Endothelial cell of umbilical vein (primary cell): ENCODE measurements at regions not wholly inside any gene's neighbourhood (a gene's known extent, or its start where the extent isn't known, plus 50 kb on each side); places are given as distances from the start of the nearest gene placed in this dataset.

Experiments
- BruUV-seq: library from RNA; stranded (reverse); fragments of 400-500 nt; replicated peaks from 2 replicates; lab custom pipeline; 2021; lab: Mats Ljungman, UMichigan
- CTCF ChIA-PET: fragments of 300-600, 350-600 bp; sonication (Branson Sonifier 250); formaldehyde crosslinking; loops from one replicate; lab custom pipeline; 2021; ENCODE audit warnings: antibody characterized with exemption, inconsistent platforms; lab: Charles Lee
- POLR2A ChIA-PET: fragments of 300-600, 350-600 bp; sonication (Branson Sonifier 250); formaldehyde crosslinking; loops from one replicate; lab custom pipeline; 2021; ENCODE audit warnings: antibody characterized with exemption, inconsistent platforms; lab: Charles Lee
- DNase-seq: peaks from one replicate; pipeline ENCODE4 v3.0.0-alpha.2; 2011; ENCODE audit warnings: low read depth, low spot score
- FAIRE-seq: peaks from 2 replicates; lab custom pipeline; 2011; peaks lifted over from hg19 to GRCh38; lab: Jason Lieb, UNC
- H2AFZ ChIP-seq: 2 replicates; pipeline ENCODE4 v1.6.0; 2012; ENCODE audit warnings: low read depth, low read length, control low read depth, inconsistent platforms
- H3K27ac ChIP-seq: 2 replicates; pipeline ENCODE4 v1.5.1; 2011; ENCODE audit warnings: low read depth, mild to moderate bottlenecking, control low read depth, low read length, moderate library complexity; ENCODE audit not compliant: insufficient read depth
- H3K27me3 ChIP-seq, 2 experiments: 2 replicates each; pipeline versions ENCODE4 v1.6.0 to v1.6.1; 2011; ENCODE audit warnings: low read length in 2 of 2, mixed read lengths in 1 of 2; ENCODE audit not compliant: control insufficient read depth in 2 of 2, insufficient read depth in 2 of 2
- H3K36me3 ChIP-seq, 2 experiments: 2 replicates in 1 of 2; 3 replicates in 1 of 2; pipeline ENCODE4 v1.5.1; 2011; ENCODE audit warnings: low read length in 2 of 2, mild to moderate bottlenecking in 1 of 2, moderate library complexity in 1 of 2; ENCODE audit not compliant: control insufficient read depth in 2 of 2, insufficient read depth in 2 of 2; ENCODE audit errors: extremely low read depth in 1 of 2
- H3K4me1 ChIP-seq: 3 replicates; pipeline ENCODE4 v1.5.1; 2011; ENCODE audit warnings: mild to moderate bottlenecking, low read length; ENCODE audit not compliant: control insufficient read depth, insufficient read depth; ENCODE audit errors: extremely low read depth
- H3K4me2 ChIP-seq: 2 replicates; pipeline ENCODE4 v1.6.1; 2011; ENCODE audit warnings: low read length, control low read depth, mixed read lengths; ENCODE audit not compliant: insufficient read depth
- H3K4me3 ChIP-seq, 3 experiments: fragments of 200-600 bp in 1 of 3; sonication (generic), shearing (Covaris generic) in 1 of 3; replicated peaks in 1 of 3; 2 replicates each; pipeline ENCODE4 v1.5.1; 2011 to 2016; ENCODE audit warnings: control low read depth in 3 of 3, low read length in 3 of 3, mild to moderate bottlenecking in 2 of 3, inconsistent platforms in 1 of 3, low read depth in 1 of 3, moderate library complexity in 1 of 3; ENCODE audit not compliant: insufficient read depth in 1 of 3
- H3K79me2 ChIP-seq: 2 replicates; pipeline ENCODE4 v1.6.0; 2012; ENCODE audit warnings: low read length, inconsistent platforms; ENCODE audit not compliant: control insufficient read depth, insufficient read depth
- H3K9ac ChIP-seq: replicated peaks from 2 replicates; pipeline ENCODE3; 2011; ENCODE audit warnings: low read length, control low read depth; ENCODE audit not compliant: insufficient read depth; ENCODE audit errors: extremely low read depth
- H3K9me1 ChIP-seq: replicated peaks from 3 replicates; pipeline ENCODE4 v1.6.0; 2011; ENCODE audit warnings: mild to moderate bottlenecking, low read length; ENCODE audit not compliant: control insufficient read depth, insufficient read depth; ENCODE audit errors: extremely low read depth
- H3K9me3 ChIP-seq: replicated peaks from 2 replicates; pipeline ENCODE4 v1.5.1; 2012; ENCODE audit warnings: low read length, inconsistent platforms; ENCODE audit not compliant: control insufficient read depth, insufficient read depth
- H4K20me1 ChIP-seq: replicated peaks from 2 replicates; pipeline ENCODE3; 2011; ENCODE audit warnings: mild to moderate bottlenecking, low read length; ENCODE audit not compliant: control insufficient read depth, insufficient read depth; ENCODE audit errors: extremely low read depth
- CTCF ChIP-seq, 2 donors: IDR thresholded peaks; 1 replicate in 1 of 2; 2 replicates in 1 of 2; pipeline ENCODE4 v1.5.1; 2011; ENCODE audit warnings: low read length in 2 of 2, mild to moderate bottlenecking in 2 of 2, moderate library complexity in 2 of 2, control low read depth in 1 of 2, inconsistent platforms in 1 of 2, low read depth in 1 of 2; ENCODE audit not compliant: insufficient read depth in 1 of 2; ENCODE audit errors: extremely low read depth in 1 of 2
- EZH2 ChIP-seq: IDR thresholded peaks from 2 replicates; pipeline ENCODE4 v1.6.1; 2012; ENCODE audit warnings: borderline replicate concordance, low read depth, mild to moderate bottlenecking, moderate library complexity, low read length, inconsistent platforms; ENCODE audit not compliant: severe bottlenecking
- FOS ChIP-seq: IDR thresholded peaks from 2 replicates; pipeline ENCODE4 v1.6.1; 2011; ENCODE audit warnings: mild to moderate bottlenecking, low read length, moderate library complexity, borderline replicate concordance; ENCODE audit not compliant: insufficient read depth
- GATA2 ChIP-seq: IDR thresholded peaks from 2 replicates; pipeline ENCODE4 v1.7.0; 2011; ENCODE audit warnings: low read depth, mild to moderate bottlenecking, moderate library complexity, mixed read lengths, low read length; ENCODE audit not compliant: insufficient read length, insufficient read depth
- JUN ChIP-seq: IDR thresholded peaks from 2 replicates; pipeline ENCODE4 v1.6.1; 2011; ENCODE audit warnings: borderline replicate concordance, low read depth; ENCODE audit not compliant: insufficient read length, insufficient read depth
- MAX ChIP-seq: IDR thresholded peaks from 2 replicates; pipeline ENCODE4 v1.6.1; 2011; ENCODE audit not compliant: insufficient read depth, insufficient read length
- MYC ChIP-seq: IDR thresholded peaks from one replicate; pipeline ENCODE4 v1.6.1; 2011; ENCODE audit warnings: mild to moderate bottlenecking, low read depth, low read length
- POLR2A ChIP-seq: IDR thresholded peaks from 2 replicates; pipeline ENCODE4 v1.6.1; 2012; ENCODE audit warnings: low read depth, mild to moderate bottlenecking, control low read depth, low read length
- POLR2AphosphoS5 ChIP-seq: IDR thresholded peaks from 2 replicates; pipeline ENCODE4 v1.6.1; 2012; ENCODE audit warnings: low read depth, mild to moderate bottlenecking, control low read depth, low read length, moderate library complexity; ENCODE audit not compliant: insufficient read depth
- dilution Hi-C: fragments of 300-500 bp; cut with MboI; formaldehyde crosslinking; loops from one replicate; pipeline ENCODE4 v1.15.0; 2019; ENCODE audit warnings: low sequenced_read_pairs; ENCODE audit not compliant: extremely low pct_ligation_motif_present
- intact Hi-C: fragments of 100-400 bp; cut with micrococcal nuclease; formaldehyde crosslinking; loops from one replicate; pipeline ENCODE4 v1.10.0; 2022

GRCh38 chr4:11847167-11847566 is 418.5 kb upstream of the HS3ST1 start:
- no peaks in the 10 kb centered on the region for H3K9me1 ChIP-seq
- no peaks in the 10 kb centered on the region for H3K79me2 ChIP-seq
- DNase-seq (no peak), FAIRE-seq (no peak)
- no peak overlapping the region for H3K4me3 ChIP-seq
- ChIA-PET CTCF (interaction anchor here (0.7 kb wide), 1 partner anchor 41 kb away, joined by 3 read pairs; no protein-coding TSS in a partner anchor), POLR2A (no interaction called here)
- intact Hi-C loops, result no loop called here
- no peaks in the 10 kb centered on the region for H3K9me3 ChIP-seq
- H3K4me2 ChIP-seq, result no peak overlapping the region
- dilution Hi-C loops, result no loop called here
- H3K27me3 ChIP-seq, result no peaks in the 10 kb centered on the region
- H3K9ac ChIP-seq, result no peak overlapping the region
- TF ChIP-seq MAX (no peak), POLR2AphosphoS5 (no peak), CTCF (IDR thresholded peaks at IDR 0.05; ENCODE audit: extremely low read depth in 1 of 2, insufficient read depth in 1 of 2, low read depth in 1 of 2, low read length in 2 of 2) (no peak), JUN (no peak), GATA2 (no peak), POLR2A (no peak), FOS (no peak), EZH2 (no peak), MYC (no peak)
- H3K27ac ChIP-seq, result no peak overlapping the region
- H4K20me1 ChIP-seq, result no peaks in the 10 kb centered on the region
- H3K36me3 ChIP-seq, result no peaks in the 10 kb centered on the region
- no peaks in the 10 kb centered on the region for H3K4me1 ChIP-seq
- no peak overlapping the region for H2AFZ ChIP-seq
- no TSS peak for BruUV-seq
